ENCODE measurements at regions not wholly inside any gene's neighbourhood (a gene's known extent, or its start where the extent isn't known, plus 50 kb on each side); places are given as distances from the start of the nearest gene placed in this dataset.

DNA sequence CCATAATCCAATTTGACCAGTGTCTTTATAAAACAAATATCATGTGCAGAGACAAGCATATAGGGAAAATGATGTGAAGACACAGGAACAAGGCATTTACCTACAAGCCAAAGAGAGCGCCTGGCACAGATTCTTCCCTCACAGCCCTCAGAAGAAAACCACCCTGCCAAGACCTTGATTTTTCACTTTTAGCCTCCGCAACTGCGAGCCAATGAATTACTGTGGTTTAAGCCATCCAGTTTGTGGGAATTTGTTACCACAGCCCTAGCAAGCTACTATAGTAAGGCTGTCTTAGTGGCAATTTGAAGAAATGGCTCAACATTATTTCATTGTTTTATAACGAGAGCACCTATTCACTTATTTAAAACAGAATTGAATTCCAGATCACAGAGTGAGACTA lies 85.7 kb upstream of the CCDC190 start:
- TF ChIP-seq CTCF (conservative IDR thresholded peaks at IDR 0.05; ENCODE audit: low read depth, low read length), result no peak
- TF ChIP-seq EZH2 (IDR thresholded peaks at IDR 0.05; ENCODE audit: borderline replicate concordance, low read depth, low read length, poor library complexity, severe bottlenecking), result no peak
